ELF-1 (cell line): ENCODE measurements at regions not wholly inside any gene's neighbourhood (a gene's known extent, or its start where the extent isn't known, plus 50 kb on each side); places are given as distances from the start of the nearest gene placed in this dataset.

Experiments used
- DNase-seq: peaks from one replicate; pipeline ENCODE4 v3.0.0-alpha.2; 2016; ENCODE audit warnings: low read depth, low spot score

DNA sequence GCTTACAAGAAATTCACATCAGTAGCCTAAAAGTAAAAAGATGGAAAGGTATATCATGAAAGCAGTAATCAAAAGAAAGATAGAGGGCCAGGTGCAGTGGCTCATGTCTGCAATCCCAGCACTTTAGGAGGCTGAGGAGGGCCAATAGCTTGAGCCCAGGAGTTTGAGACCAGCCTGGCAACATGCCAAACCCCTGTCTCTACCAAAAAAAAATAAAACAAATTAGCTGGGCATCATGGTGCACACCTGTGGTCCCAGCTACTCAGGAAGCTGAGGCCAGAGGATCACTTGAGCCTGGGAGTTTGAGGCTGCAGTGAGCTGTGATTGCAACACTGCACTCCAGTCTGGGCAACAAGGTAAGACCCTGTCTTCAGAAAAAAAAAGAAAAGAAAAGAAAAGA, 55.5 kb downstream of the GSPT2 start:
- DNase-seq = no peak

DNA sequence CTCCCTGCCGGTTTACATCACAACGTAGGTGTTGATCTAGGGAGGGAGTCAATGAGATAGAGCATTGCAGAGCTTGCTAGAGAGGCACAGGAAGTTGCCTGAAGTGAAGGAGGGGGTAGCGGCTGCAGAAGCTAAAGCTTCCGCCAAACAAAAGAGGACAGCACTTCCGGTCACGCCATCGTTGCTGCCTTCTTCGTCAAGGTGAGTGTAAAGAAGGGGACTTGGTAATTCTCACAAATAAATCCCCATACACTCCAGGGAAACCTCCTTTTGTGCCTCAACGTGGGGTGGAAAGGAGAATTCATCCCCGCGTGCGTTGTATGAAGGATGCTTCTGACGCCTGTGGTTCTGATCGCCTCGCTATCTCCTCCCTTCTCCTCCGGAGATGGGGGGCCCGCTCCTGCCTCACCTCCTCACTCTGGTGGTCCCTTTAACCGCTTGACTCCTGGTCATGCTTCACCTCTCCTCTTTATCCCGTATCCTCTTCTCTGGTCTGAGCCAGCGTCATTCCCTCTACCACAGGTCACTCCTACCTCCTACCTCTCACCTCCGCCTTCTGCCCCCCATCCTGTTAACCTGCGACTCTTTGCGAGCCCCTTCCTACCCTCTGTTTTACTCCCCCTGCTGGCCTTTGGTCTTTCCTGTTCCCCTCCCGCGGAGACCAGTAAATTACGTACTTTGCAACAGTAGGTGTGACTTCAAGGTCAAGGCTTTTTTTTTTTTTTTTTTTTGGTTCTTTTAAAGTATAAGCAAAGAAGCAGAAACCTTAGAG, 59.9 kb downstream of the GSPT2 start:
- DNase-seq = peak; percentile 90

DNA sequence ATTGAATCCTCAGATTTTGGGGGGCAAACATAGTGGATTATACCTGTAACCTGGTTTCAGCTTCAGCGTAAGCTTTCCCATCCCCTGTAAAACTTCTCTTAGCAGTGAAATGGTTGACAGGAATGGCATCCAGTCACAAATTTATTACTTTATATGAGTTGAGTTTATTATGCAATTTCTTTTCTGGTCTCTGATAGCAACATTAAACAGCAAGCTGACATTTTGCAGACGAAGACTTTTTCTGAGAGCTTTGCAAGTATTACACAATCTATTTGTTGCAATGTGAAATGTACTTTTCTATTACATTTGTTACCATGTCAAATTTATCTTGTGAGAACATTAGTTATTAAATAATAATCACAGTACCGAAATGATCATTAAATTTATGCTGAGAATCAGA, 60.6 kb downstream of the GSPT2 start:
- DNase-seq = no peak

DNA sequence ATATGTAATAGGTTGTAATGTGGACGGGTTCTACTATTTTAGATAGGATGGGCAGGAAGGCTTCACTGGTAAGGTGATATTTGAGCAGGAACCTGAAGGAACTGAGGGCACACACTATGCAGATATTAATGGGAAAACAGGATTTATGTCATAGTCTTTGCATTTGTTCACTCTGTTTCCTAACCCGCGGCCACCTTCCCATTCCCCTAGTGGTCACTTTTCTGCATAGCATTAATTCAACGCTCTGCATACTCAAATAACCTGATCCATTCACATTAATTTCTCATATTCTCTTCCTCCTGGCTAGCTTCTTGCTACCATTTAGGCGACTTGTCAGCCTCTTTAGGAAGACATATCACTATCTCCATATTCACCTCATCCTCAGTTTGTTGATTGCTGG, 61.5 kb downstream of the GSPT2 start:
- no peak for DNase-seq

DNA sequence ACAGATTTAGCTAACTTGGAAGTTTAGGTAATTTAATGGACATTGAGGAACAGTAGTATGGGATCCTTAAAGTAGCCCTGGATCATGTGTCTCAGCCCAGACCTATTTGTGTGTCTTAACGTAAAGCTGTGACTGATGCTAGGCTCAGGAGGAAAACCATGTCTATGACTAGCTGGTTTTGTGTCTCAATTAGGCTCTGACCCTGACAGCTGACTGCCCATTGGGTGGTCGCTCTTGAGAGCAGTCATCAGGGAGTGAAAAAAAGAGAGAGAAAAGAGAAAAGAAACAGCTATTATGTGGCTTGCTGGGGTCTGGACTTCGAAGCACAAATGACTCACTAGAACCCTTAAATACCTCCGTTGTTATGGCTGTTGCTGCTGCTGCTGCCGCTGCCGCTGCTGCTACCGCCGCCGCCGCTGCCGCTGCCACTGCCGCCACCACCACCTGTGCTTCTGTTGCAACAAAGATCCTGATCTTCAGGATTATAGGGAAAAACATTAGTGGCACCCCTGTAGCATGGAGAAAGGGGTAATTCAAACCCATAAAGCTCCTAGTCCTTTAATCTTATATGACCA, 70.7 kb downstream of the GSPT2 start:
- no peak for DNase-seq

DNA sequence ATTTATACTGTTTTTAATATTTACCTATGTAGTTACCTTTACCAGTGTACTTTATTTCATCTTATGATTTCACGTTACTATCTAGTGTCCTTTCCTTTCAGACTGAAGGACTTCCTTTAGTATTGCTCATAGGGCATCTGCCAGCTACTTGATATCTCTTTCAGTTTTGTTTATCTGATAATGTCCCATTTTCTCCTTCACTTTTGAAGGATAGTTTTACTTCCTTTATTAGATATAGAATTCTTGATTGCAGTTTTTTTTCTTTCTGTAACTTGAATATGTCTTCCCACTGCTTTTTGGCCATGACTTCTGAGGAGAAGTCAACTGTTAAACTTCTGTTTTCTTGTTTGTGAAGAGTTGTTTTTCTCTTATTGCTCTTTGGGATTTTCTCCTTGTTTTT, 69.4 kb upstream of the MAGED1 start:
- DNase-seq = no peak

DNA sequence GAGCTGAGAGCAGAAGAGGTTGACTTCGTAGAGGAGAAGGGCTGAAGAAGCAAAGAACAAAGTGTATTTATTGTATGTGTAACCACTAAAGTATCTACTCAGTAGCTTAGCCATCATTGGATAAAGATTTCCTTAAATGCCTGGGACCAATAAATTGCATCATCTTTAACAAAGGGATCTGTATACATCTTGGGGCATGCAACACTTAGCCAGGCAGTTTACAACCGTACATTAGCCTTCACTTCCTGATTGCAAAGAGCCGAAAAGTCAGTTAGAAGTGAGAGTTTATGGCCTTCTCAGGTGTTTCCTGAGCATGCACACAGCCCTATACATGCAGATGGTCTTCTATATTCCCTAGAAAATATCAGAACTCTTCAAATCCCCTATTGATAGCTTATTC, 68.0 kb upstream of the MAGED1 start:
- no peak for DNase-seq

DNA sequence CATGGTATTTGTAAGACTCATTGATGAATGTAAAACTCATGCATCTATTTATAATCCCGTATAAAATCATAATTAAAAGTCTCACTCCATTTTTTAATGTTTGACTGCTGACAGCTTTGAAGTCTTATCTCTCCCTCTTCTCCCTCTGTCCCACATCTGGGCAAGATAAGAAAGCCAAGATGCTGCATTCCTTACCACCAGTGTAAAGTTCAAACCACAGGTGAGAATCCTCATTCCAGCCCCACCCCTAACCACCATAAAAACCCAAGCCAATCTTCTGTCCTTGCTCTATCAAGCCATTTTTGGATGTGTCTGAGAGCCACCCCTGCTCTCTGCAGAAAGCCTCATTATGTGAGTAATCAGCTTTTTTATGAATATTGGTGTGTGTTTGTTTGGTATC, 59.3 kb upstream of the MAGED1 start:
- DNase-seq = no peak

DNA sequence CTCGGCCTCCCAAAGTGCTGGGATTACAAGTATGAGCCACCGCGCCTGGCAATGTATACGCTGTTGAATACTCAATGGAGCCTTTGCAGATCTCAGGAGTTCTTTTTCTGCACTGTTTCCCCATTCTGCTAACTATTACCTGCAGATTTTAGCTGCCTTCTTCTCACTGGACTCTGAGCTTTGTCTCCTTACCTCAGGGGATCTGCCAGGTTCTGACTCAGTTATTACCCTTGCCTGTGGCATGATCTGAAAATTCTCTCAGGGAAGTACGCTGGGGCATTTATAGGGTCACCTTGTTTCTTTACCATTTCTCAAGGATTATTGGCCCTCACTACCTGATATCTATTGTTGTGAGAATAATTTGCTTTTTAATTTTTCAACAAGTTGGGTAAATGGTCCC, 56.6 kb upstream of the MAGED1 start:
- DNase-seq = no peak

DNA sequence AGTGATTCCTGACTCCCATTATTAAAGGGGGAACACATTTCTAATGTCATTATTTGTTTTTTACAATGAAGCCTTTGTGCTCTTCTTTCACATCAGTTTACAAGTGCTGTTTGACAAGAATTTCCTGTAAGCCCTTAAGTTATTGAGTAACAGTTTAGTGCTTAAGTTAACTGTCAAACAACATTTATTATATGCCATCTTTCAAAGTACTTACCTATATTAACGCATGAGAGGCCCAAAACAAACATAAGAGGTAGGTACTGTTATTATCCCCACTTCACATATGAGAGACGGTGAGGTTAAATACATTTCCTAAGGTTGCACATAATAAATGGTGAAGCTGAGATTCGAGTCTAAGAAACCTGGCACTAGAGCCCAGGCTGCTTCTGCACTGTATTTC, 56.0 kb upstream of the MAGED1 start:
- no peak for DNase-seq

DNA sequence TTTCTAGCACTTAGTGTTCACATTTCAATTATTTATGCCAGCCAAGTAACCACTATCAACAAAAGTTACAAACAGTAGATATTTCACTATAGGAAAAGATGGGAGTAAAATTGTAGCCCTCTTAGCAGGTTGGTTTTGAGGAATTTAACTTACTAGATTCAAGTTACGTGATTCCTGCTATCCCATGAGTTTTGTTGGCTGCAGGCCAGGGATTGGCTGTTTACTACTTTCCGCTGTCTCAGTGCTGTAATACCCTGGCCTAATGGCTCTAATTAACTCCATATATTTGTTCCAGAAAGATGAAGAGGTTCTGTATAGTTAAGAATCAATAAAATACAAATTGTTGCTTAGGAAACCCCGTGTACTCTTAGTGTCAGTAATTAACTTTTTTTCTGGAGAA, 55.5 kb upstream of the MAGED1 start:
- no peak for DNase-seq
